DOHH2 (cell line): ENCODE measurements at regions not wholly inside any gene's neighbourhood (a gene's known extent, or its start where the extent isn't known, plus 50 kb on each side); places are given as distances from the start of the nearest gene placed in this dataset.

Experiments
- H3F3A ChIP-seq: fragments of 200-600 bp; sonication (generic), shearing (Covaris generic); 2 replicates; pipeline ENCODE4 v1.6.0; 2016; ENCODE audit warnings: antibody characterized with exemption, mild to moderate bottlenecking; ENCODE audit not compliant: control insufficient read depth, insufficient read depth
- H3K27ac ChIP-seq: fragments of 200-600 bp; sonication (generic); 2 replicates; pipeline ENCODE4 v1.5.1; 2014; ENCODE audit warnings: low read depth, mild to moderate bottlenecking, low read length, moderate library complexity
- H3K27me3 ChIP-seq: fragments of 200-600 bp; sonication (generic); 2 replicates; pipeline ENCODE4 v1.6.1; 2014; ENCODE audit warnings: mild to moderate bottlenecking, low read length, mixed read lengths; ENCODE audit not compliant: control insufficient read depth
- H3K36me3 ChIP-seq: fragments of 200-600 bp; sonication (generic); 2 replicates; pipeline ENCODE4 v1.6.1; 2014; ENCODE audit warnings: mild to moderate bottlenecking, low read length, moderate library complexity, mixed read lengths; ENCODE audit not compliant: control insufficient read depth
- H3K4me1 ChIP-seq: fragments of 200-600 bp; sonication (generic); 2 replicates; pipeline ENCODE4 v1.6.1; 2014; ENCODE audit warnings: mild to moderate bottlenecking, low read length, mixed read lengths; ENCODE audit not compliant: control insufficient read depth
- H3K4me2 ChIP-seq: fragments of 200-600 bp; sonication (generic); 2 replicates; pipeline ENCODE4 v1.6.0; 2014; ENCODE audit warnings: mild to moderate bottlenecking, low read length, moderate library complexity
- H3K4me3 ChIP-seq: fragments of 200-600 bp; sonication (generic); 2 replicates; pipeline ENCODE4 v1.5.1; 2014; ENCODE audit warnings: mild to moderate bottlenecking, low read length, mixed read lengths
- H3K79me2 ChIP-seq: fragments of 200-600 bp; sonication (generic); 2 replicates; pipeline ENCODE4 v1.6.1; 2014; ENCODE audit warnings: mild to moderate bottlenecking, low read length, mixed read lengths; ENCODE audit not compliant: control insufficient read depth
- H3K9me2 ChIP-seq: fragments of 200-600 bp; sonication (generic); replicated peaks from 2 replicates; pipeline ENCODE4 v1.6.1; 2014; ENCODE audit warnings: mild to moderate bottlenecking, low read length, mixed read lengths; ENCODE audit not compliant: control insufficient read depth
- H3K9me3 ChIP-seq: fragments of 200-600 bp; sonication (generic); 2 replicates; pipeline ENCODE4 v1.6.1; 2014; ENCODE audit warnings: antibody characterized with exemption, low read length, mixed read lengths; ENCODE audit not compliant: control insufficient read depth, insufficient read depth
- H4K20me1 ChIP-seq: fragments of 200-600 bp; sonication (generic); 2 replicates; pipeline ENCODE4 v1.6.0; 2014; ENCODE audit warnings: low read depth, mild to moderate bottlenecking, antibody characterized with exemption, low read length, moderate library complexity; ENCODE audit not compliant: control insufficient read depth, insufficient read depth
- EZH2phosphoT487 ChIP-seq: fragments of 200-600 bp; sonication (generic); IDR thresholded peaks from 2 replicates; pipeline ENCODE4 v1.6.1; 2017; ENCODE audit warnings: borderline replicate concordance, mild to moderate bottlenecking, antibody characterized with exemption, low read length, moderate library complexity, mixed read lengths
- TF ChIP-seq, protein P1 (sequence below): fragments of 200-600 bp; sonication (generic); IDR thresholded peaks from one replicate; pipeline ENCODE4 v1.5.1; 2014; ENCODE audit warnings: antibody characterized with exemption, mild to moderate bottlenecking, low read depth, low read length; ENCODE audit not compliant: poor library complexity, severe bottlenecking

DNA sequence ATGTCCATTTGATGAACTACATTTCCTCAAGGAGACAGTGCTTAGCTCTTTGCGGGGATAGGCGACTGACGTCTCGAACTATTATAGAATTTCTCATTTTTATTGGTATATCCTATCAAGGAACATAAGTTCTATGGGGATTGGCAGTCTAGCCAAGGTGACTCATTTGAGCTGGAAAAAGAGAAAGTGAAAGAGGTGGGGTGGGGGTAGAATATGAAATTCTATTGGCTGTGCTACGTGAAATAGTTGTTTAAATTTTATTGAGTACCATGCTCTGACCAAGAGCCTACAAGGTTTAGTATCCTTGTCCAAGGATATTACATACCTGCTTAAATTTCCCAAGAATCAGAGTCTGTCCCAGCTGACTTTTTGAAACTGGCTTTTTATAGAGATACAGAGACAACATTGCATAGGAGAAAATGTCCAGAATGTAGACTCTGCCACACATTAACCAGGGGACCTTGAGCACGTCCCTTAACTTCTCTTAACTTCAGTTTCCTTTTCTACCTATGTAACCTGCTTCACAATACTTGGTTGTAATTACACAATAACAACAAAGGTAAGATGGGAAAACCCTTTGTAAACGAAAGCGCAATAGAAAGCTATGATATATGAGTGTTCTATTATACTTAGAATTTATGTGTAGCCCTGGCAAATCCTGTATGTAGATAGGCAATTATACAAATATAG, 226.4 kb upstream of the WWC1 start:
- no peaks in the 10 kb centered on the region for H3F3A ChIP-seq
- no peak overlapping the region for H3K4me3 ChIP-seq
- H3K9me3 ChIP-seq = no peaks in the 10 kb centered on the region
- H4K20me1 ChIP-seq = no peaks in the 10 kb centered on the region
- no peak overlapping the region for H3K27ac ChIP-seq
- H3K4me2 ChIP-seq = no peak overlapping the region
- no peaks in the 10 kb centered on the region for H3K27me3 ChIP-seq
- no peaks in the 10 kb centered on the region for H3K36me3 ChIP-seq
- no peak for TF ChIP-seq EZH2phosphoT487
- TF ChIP-seq, protein P1, sequence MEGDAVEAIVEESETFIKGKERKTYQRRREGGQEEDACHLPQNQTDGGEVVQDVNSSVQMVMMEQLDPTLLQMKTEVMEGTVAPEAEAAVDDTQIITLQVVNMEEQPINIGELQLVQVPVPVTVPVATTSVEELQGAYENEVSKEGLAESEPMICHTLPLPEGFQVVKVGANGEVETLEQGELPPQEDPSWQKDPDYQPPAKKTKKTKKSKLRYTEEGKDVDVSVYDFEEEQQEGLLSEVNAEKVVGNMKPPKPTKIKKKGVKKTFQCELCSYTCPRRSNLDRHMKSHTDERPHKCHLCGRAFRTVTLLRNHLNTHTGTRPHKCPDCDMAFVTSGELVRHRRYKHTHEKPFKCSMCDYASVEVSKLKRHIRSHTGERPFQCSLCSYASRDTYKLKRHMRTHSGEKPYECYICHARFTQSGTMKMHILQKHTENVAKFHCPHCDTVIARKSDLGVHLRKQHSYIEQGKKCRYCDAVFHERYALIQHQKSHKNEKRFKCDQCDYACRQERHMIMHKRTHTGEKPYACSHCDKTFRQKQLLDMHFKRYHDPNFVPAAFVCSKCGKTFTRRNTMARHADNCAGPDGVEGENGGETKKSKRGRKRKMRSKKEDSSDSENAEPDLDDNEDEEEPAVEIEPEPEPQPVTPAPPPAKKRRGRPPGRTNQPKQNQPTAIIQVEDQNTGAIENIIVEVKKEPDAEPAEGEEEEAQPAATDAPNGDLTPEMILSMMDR = no peak
- H3K9me2 ChIP-seq = no peaks in the 10 kb centered on the region; the same call in 1 of the 2 replicates
- no peaks in the 10 kb centered on the region for H3K4me1 ChIP-seq
- H3K79me2 ChIP-seq = no peaks in the 10 kb centered on the region

DNA sequence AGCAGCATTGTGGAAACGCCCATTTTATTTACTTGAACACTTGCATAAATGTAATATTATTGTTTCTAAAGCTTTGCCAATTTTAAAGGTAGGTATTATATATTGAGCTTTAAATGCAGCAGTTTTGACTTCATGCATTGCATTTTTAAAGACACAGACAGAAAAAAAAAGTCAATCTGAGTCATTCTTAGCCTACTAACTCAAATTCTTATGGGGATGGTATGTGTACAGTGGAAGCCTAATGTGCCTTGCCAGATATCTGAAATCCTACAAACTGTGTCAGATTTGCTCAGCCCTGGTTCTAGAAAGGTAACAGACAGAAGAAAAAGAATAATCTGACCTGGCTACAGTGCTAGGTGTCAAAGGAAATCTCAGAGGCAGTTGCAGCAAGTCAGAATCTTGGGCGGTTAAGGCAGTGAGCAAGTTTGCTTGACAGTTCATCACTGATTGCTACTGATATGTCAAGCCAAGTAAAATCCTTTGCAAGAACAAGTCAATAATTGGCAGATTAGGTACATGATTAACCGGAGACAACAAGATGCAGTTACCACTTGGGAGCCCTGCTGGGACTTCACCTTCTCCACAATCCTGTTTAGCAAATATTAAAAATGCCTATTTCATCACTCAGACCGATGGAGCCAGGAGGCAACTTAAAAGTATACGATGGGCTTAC, 224.8 kb upstream of the WWC1 start:
- H3K36me3 ChIP-seq = no peaks in the 10 kb centered on the region
- no peaks in the 10 kb centered on the region for H3F3A ChIP-seq
- H3K9me3 ChIP-seq = no peaks in the 10 kb centered on the region
- no peaks in the 10 kb centered on the region for H3K4me1 ChIP-seq
- no peak overlapping the region for H3K27ac ChIP-seq
- H3K27me3 ChIP-seq = no peaks in the 10 kb centered on the region
- H4K20me1 ChIP-seq = no peaks in the 10 kb centered on the region
- no peaks in the 10 kb centered on the region for H3K79me2 ChIP-seq
- TF ChIP-seq EZH2phosphoT487 = no peak
- TF ChIP-seq, protein P1 = no peak
- H3K9me2 ChIP-seq = no peaks in the 10 kb centered on the region; the same call in 1 of the 2 replicates
- H3K4me3 ChIP-seq = no peak overlapping the region
- H3K4me2 ChIP-seq = no peak overlapping the region

DNA sequence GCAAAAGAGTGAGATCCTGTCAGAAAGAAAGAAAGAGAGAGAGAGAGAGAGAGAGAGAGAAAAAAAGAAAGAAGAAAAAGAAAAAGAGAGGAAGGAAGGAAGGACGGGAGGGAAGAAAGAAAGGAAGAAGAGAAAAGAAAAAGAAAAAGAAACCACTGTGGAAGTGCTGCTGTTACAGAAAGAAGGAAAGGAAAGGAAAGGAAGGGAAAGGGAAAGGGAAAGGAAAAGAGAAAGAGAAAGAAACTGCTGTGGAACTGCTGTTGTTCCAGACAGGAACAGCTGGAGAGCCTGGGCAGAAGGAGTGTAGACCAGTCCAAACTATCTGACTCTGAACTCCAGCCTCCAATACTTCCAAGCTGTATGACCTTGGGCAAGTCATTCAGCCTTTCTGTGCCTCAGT, 220.7 kb upstream of the WWC1 start:
- Histone ChIP-seq H3K9me3 (no peaks in the 10 kb centered on the region), H3K36me3 (no peaks in the 10 kb centered on the region), H3K4me3 (no peak overlapping the region), H4K20me1 (no peaks in the 10 kb centered on the region), H3K27me3 (no peaks in the 10 kb centered on the region), H3K4me2 (no peak overlapping the region), H3K4me1 (no peaks in the 10 kb centered on the region), H3K79me2 (no peaks in the 10 kb centered on the region), H3K27ac (no peak overlapping the region), H3F3A (no peaks in the 10 kb centered on the region), H3K9me2 (no peaks in the 10 kb centered on the region; the same call in 1 of the 2 replicates)
- no peak for TF ChIP-seq EZH2phosphoT487
- TF ChIP-seq, protein P1 = no peak
